Fibroblast of villous mesenchyme (primary cell): ENCODE measurements at regions not wholly inside any gene's neighbourhood (a gene's known extent, or its start where the extent isn't known, plus 50 kb on each side); places are given as distances from the start of the nearest gene placed in this dataset.
A peak's percentile ranks its signal among the peaks of the same experiment; 100 is the strongest.

ENCODE experiments used
- DNase-seq: peaks from one replicate; pipeline ENCODE4 v3.0.0-alpha.2; 2010; ENCODE audit warnings: low read depth
- H3K4me3 ChIP-seq: 2 replicates; pipeline ENCODE4 v1.5.1; 2011; ENCODE audit warnings: low read depth, mild to moderate bottlenecking, low read length
- TF ChIP-seq, protein P1 (sequence below): IDR thresholded peaks from 2 replicates; pipeline ENCODE4 v1.5.1; 2012; ENCODE audit warnings: low read depth, mild to moderate bottlenecking, low read length; ENCODE audit not compliant: insufficient read depth

DNA sequence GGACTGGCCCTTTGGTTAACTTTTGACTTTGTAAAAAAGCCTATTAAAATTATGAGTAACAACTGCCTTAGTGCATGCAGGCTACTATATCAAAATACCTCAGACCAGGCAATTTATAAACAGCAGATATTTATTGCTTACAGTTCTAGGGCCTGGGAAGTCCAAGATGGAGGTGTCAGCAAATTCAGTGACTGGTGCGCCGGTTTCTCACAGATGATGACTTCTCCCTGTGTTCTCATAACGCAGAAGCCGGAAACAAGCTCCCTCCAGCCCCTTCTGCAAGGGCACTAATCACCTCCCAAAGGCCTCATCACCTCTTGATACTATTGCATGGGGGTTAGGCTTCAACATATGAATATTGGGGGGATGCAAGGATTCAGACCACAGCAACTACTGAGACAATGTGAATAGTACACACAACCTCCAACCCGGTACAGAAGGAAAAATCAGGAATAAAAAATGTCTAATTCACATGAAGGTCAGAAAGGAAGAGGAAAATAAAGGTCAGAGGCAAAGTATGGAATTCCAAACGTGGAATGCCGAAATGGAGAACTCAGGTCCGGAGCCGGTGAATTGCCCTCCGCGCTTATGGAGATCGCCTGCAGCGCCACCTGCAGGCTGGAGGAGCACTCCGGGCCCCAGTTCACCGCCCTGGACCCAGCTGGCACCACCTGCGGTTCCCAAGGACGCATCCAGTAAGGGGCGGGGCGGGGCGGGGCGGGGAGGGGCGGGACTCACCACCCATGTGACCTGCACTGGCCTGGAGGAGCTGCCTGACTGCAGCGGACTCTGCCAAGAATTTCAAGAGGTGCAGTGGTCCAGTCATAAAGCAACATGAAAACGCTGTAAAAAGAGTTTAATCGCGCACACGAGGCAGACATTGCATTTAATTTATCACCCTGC, 203.4 kb downstream of the KIF26A start:
- DNase-seq: peak; percentile 8
- H3K4me3 ChIP-seq: no peak overlapping the region
- TF ChIP-seq, protein P1, sequence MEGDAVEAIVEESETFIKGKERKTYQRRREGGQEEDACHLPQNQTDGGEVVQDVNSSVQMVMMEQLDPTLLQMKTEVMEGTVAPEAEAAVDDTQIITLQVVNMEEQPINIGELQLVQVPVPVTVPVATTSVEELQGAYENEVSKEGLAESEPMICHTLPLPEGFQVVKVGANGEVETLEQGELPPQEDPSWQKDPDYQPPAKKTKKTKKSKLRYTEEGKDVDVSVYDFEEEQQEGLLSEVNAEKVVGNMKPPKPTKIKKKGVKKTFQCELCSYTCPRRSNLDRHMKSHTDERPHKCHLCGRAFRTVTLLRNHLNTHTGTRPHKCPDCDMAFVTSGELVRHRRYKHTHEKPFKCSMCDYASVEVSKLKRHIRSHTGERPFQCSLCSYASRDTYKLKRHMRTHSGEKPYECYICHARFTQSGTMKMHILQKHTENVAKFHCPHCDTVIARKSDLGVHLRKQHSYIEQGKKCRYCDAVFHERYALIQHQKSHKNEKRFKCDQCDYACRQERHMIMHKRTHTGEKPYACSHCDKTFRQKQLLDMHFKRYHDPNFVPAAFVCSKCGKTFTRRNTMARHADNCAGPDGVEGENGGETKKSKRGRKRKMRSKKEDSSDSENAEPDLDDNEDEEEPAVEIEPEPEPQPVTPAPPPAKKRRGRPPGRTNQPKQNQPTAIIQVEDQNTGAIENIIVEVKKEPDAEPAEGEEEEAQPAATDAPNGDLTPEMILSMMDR: peak; percentile 24

DNA sequence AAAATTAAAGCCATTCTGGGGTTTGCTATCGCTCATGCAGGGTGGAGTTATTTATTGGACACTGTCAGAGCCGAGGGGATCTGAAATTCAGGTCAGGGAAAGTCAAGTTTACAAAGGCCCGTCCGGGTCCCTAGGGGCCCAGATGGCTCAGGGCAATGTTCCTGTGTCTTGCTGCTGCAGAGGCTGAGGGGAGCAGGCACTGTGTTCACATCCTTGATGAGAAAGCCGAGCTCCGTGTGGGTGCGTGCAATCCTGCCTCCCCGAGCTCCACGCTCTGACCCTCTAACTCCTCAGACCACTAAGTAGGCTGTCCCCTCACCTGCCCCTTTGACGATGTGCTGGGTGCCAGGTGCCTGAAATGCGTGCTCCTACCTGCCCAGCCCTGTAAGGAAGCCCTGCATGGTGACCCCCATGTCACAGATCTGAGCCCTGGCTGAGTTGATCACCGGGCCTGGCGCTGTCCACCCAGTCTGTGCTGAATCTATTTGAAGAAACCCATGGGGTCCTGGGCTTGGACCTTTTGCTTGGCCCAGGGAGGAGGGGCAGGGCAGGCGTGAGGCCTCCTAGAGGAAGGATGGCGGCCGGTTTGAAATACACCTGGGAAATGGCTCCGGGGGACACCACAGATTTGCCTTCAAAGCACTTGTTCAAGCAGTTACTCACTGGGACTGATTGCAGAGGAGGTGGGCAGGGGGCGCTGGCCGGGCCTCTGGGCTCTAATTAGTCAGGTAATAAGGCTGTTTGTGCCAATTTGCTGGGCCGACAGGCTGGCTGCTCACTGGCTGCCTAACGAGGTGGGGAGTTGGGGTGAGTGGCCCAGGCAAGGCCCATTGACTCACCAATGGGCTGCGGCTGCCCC, 204.3 kb downstream of the KIF26A start:
- DNase-seq: no peak
- TF ChIP-seq, protein P1: no peak
- no peak overlapping the region for H3K4me3 ChIP-seq

DNA sequence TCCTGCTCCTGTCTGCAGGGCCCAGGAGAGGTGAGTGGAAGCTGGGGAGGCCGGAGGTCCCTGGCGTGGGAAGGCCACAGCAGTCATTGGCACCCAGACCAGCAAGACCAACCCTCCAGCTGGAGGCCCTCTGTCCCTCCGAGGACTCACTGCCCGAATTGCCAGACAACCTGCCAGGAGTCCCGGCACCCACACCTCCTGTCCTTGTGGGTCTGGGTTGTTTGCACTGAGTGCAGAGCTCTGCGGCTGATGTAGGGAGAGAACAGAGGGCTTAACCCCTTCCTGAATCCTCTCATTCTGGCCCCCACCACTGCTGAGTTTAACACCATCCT, 204.9 kb downstream of the KIF26A start:
- no peak overlapping the region for H3K4me3 ChIP-seq
- TF ChIP-seq, protein P1: no peak
- DNase-seq: no peak

DNA sequence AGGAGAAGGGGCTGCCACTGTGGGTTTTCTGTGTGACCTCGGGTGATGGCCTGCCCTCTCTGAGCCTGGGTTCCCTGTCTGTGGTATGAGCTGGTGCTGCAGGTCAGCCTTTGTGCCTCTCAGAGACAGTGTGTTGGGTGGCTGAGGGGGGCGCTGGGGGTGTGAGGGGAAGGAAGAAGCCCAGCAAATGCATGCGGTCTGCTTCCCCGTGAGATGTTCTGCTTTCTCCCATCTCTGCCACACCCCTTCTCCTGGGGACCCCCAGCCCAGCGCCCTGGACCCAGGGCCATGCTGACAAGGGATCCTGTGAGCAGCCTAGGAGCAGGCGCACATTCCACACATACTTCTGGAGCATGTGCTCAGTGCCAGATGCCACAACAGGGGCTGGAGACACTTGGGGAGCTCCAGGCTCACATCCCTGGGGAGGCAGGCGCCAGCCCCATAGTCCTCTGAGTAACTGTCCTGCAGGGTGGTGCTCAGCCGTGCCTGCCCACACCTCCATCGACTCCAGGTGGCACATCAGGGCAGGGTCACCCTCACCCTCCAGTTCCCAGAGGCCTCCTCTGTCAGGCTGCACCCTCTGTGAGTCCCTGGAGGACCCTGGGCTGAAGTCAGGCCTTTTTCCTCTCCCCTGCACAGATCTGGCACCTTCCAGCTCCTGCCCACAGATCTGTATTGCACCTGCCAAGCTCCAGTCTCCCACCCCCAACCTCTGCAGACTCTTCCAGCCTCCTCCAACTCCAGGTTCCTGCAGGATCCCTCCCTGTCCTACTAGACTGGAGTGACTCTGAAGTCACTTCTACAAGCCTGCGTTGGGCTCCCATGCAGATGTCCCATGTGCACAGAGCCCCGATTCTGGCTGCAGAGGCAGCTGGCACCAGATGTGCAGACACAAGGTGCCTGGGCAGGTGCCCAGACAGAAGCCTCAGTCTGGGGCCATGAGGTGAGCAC, 205.6 kb downstream of the KIF26A start:
- no peak overlapping the region for H3K4me3 ChIP-seq
- DNase-seq: no peak
- TF ChIP-seq, protein P1: no peak

DNA sequence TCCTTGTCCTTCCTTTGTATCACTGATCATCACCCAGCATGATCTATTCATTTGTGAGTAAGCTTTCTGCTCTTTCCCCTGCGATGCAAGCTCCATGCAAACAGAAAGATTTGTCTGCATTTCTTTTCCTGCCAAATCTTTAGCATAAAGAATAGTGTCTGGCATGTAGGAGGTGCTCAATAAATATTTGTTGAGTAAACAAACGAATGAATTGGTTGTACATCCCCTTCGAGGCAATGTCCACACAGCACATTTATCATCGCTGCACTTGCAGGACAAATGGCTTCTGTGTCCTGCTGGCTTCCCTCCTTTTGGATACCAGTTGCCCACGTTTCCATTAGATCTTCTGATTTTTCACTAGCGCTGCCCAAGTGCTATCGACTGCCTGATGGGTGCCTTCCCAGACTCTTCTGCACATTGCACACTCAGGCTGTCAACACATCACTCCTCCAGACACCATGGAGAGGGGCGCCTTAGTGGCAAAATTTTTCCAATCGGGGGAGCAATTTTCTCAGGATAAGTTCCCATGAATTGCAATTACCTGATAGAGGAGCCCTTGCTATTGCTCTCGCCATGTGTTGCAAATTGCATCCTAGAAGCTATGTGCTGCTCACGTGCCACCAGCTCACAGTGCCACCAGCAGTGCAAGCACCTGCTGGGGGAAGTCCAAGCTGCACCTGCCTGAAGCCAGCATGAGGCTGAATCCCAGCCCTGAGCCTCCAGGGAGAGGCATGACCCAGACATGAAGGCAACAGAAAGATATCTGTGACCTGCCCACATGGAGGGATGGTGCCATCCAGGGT, 206.6 kb downstream of the KIF26A start:
- no peak overlapping the region for H3K4me3 ChIP-seq
- DNase-seq: no peak
- TF ChIP-seq, protein P1: no peak
